HepG2 (cell line): ENCODE measurements at regions not wholly inside any gene's neighbourhood (a gene's known extent, or its start where the extent isn't known, plus 50 kb on each side); places are given as distances from the start of the nearest gene placed in this dataset.

ENCODE experiments used
- ATAC-seq: fragments of 200-7000 bp; cut with Tn5 transposase; 3 replicates; pipeline ENCODE4 v1.9.1; 2020; ENCODE audit warnings: mild to moderate bottlenecking, moderate library complexity
- BruUV-seq: library from RNA; stranded (reverse); fragments of 400-500 nt; replicated peaks from 2 replicates; lab custom pipeline; 2021; lab: Mats Ljungman, UMichigan
- CTCF ChIA-PET: fragments of 300-600 bp; formaldehyde crosslinking; extraction: SDS; loops from one replicate; lab custom pipeline; 2021; ENCODE audit warnings: low total read pairs, inconsistent platforms, low intra/inter-chr PET ratio; lab: Yijun Ruan, JAX
- POLR2A ChIA-PET: fragments of 350-600 bp; sonication (Branson Sonifier 250); formaldehyde crosslinking; loops from one replicate; lab custom pipeline; 2020; ENCODE audit warnings: antibody characterized with exemption, inconsistent platforms; lab: Yijun Ruan, JAX
- DNase-seq: peaks from one replicate; pipeline ENCODE4 v3.0.0-alpha.2; 2015; ENCODE audit warnings: low spot score
- FAIRE-seq: peaks from 3 replicates; lab custom pipeline; 2011; peaks lifted over from hg19 to GRCh38; lab: Jason Lieb, UNC
- H2AFZ ChIP-seq: one replicate; pipeline ENCODE4 v1.6.1; 2011; ENCODE audit warnings: low read length, inconsistent platforms
- H3K27ac ChIP-seq: fragments of 300-600 bp; 3 replicates; pipeline ENCODE4 v1.8.0; 2011; ENCODE audit warnings: mixed run types, mild to moderate bottlenecking, mixed read lengths, low read length, inconsistent platforms; ENCODE audit not compliant: insufficient read depth; ENCODE audit errors: extremely low read length
- H3K27me3 ChIP-seq, 2 experiments: fragments of 200-600 bp in 1 of 2; 2 replicates in 1 of 2; 3 replicates in 1 of 2; pipeline versions ENCODE4 v1.6.0 to v1.8.0; 2011; ENCODE audit warnings: low read length in 2 of 2, mild to moderate bottlenecking in 2 of 2, moderate library complexity in 2 of 2, inconsistent platforms in 1 of 2; ENCODE audit not compliant: insufficient read depth in 2 of 2, control insufficient read depth in 1 of 2
- H3K36me3 ChIP-seq, 2 experiments: fragments of 200-600 bp in 1 of 2; replicated peaks in 1 of 2; 2 replicates in 1 of 2; 3 replicates in 1 of 2; pipeline versions ENCODE4 v1.5.1 to v1.8.0; 2011; ENCODE audit warnings: low read length in 2 of 2, inconsistent platforms in 1 of 2; ENCODE audit not compliant: insufficient read depth in 2 of 2, control insufficient read depth in 1 of 2
- H3K4me1 ChIP-seq: 2 replicates; pipeline ENCODE4 v1.5.1; 2012; ENCODE audit warnings: low read length, inconsistent platforms; ENCODE audit not compliant: insufficient read depth
- H3K4me2 ChIP-seq: 2 replicates; pipeline ENCODE4 v1.6.0; 2011; ENCODE audit warnings: low read depth, low read length, inconsistent platforms
- H3K4me3 ChIP-seq, 3 experiments: fragments of 200-600 bp in 1 of 3; sonication (generic), shearing (Covaris generic) in 1 of 3; replicated peaks in 1 of 3; 2 replicates each; pipeline ENCODE4 v1.5.1; 2011 to 2016; ENCODE audit warnings: low read length in 3 of 3, inconsistent platforms in 2 of 3, low read depth in 2 of 3, mild to moderate bottlenecking in 2 of 3, control low read depth in 1 of 3, mixed read lengths in 1 of 3; ENCODE audit not compliant: insufficient read depth in 1 of 3
- H3K79me2 ChIP-seq: one replicate; pipeline ENCODE4 v1.6.1; 2011; ENCODE audit warnings: low read length, inconsistent platforms; ENCODE audit not compliant: insufficient read depth
- H3K9ac ChIP-seq: 2 replicates; pipeline ENCODE4 v1.6.0; 2011; ENCODE audit warnings: mild to moderate bottlenecking, low read depth, low read length, inconsistent platforms; ENCODE audit not compliant: insufficient read depth
- H3K9me3 ChIP-seq: 2 replicates; pipeline ENCODE4 v1.5.1; 2012; ENCODE audit warnings: mild to moderate bottlenecking, low read length
- H4K20me1 ChIP-seq: 2 replicates; pipeline ENCODE4 v1.6.0; 2011; ENCODE audit warnings: inconsistent platforms, mild to moderate bottlenecking, low read length, moderate library complexity; ENCODE audit not compliant: insufficient read depth
- CENPX ChIP-seq: sonication (generic); formaldehyde crosslinking; IDR thresholded peaks from 2 replicates; pipeline ENCODE4 v1.9.0; 2021; ENCODE audit warnings: mild to moderate bottlenecking, missing genetic modification reagents, moderate library complexity
- HNRNPL ChIP-seq: fragments of 200-400 bp; formaldehyde crosslinking; IDR thresholded peaks from 2 replicates; pipeline ENCODE4 v1.6.1; 2017; ENCODE audit warnings: mild to moderate bottlenecking, low read depth, low read length
- SNAPC2 ChIP-seq: sonication (generic); formaldehyde crosslinking; IDR thresholded peaks from 2 replicates; pipeline ENCODE4 v1.8.1; 2022; ENCODE audit warnings: mild to moderate bottlenecking, missing genetic modification reagents
- STAG1 ChIP-seq: sonication (generic); formaldehyde crosslinking; IDR thresholded peaks from 2 replicates; pipeline ENCODE4 v1.4.0; 2020; ENCODE audit warnings: missing genetic modification reagents
- ZNF10 ChIP-seq: sonication (generic); formaldehyde crosslinking; IDR thresholded peaks from 2 replicates; pipeline ENCODE4 v1.4.0; 2020; ENCODE audit warnings: mild to moderate bottlenecking, low read depth, missing genetic modification reagents, borderline replicate concordance
- ZNF260 ChIP-seq: sonication (generic); formaldehyde crosslinking; IDR thresholded peaks from 2 replicates; pipeline ENCODE4 v1.4.0; 2020; ENCODE audit warnings: missing genetic modification reagents, low read depth, mild to moderate bottlenecking, borderline replicate concordance
- ZSCAN22 ChIP-seq: sonication (generic); formaldehyde crosslinking; IDR thresholded peaks from 2 replicates; pipeline ENCODE4 v1.4.0; 2020; ENCODE audit warnings: mild to moderate bottlenecking, missing genetic modification reagents
- WGBS: methylation state at CpG from one replicate; pipeline ENCODE4 v1.1.6; 2017; ENCODE audit warnings: low lambda C conversion rate; 5-methylcytosine and 5-hydroxymethylcytosine counted together
- in situ Hi-C: cut with HindIII; loops from 2 replicates; pipeline ENCODE4 v1.10.0; 2017; ENCODE audit warnings: low pct_unique_long_range_greater_than_20kb; ENCODE audit not compliant: extremely low pct_ligation_motif_present
- intact Hi-C: fragments of 100-400 bp; cut with micrococcal nuclease; formaldehyde crosslinking; loops from one replicate; pipeline ENCODE4 v1.10.0; 2022; ENCODE audit not compliant: unreplicated experiment
- TF ChIP-seq, protein P1 (sequence below): sonication (generic); formaldehyde crosslinking; IDR thresholded peaks from 2 replicates; pipeline ENCODE4 v1.4.0; 2020; ENCODE audit warnings: mild to moderate bottlenecking, missing genetic modification reagents, borderline replicate concordance

DNA sequence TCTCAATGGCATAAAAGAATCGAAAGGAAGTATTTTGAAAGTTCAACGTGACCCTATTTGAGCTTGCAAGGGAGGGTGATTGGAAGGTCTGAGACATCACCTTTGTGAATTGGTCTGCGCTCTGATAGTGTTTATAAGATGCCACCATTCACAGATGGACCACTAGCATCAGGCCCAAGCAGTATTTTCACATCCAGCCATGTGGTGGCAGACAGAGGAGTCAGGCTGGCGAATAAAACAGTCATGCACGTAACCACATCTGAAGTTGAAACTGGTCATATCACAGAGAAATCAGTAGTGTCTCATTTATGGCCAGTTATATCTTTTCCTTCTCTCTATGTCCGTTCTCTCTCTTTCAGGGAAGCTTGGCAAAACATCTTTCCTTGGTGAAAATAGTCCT is 170.1 kb upstream of the ONECUT1 start:
- no peaks in the 10 kb centered on the region for H3K36me3 ChIP-seq
- H3K4me3 ChIP-seq: no peak overlapping the region
- H3K9ac ChIP-seq: no peak overlapping the region
- 45% methylated on average over 6 of the region's 6 CpGs for WGBS
- H3K4me2 ChIP-seq: no peak overlapping the region
- in situ Hi-C loops: no loop called here
- no peaks in the 10 kb centered on the region; a peak in 1 of 5 replicates for H3K27me3 ChIP-seq
- H3K9me3 ChIP-seq: no peaks in the 10 kb centered on the region
- H3K79me2 ChIP-seq: no peaks in the 10 kb centered on the region
- DNase-seq (no peak), FAIRE-seq (no peak)
- H3K27ac ChIP-seq: no peak overlapping the region
- no peaks in the 10 kb centered on the region for H4K20me1 ChIP-seq
- H2AFZ ChIP-seq: no peak overlapping the region
- no TSS peak for BruUV-seq
- no peaks in the 10 kb centered on the region for H3K4me1 ChIP-seq
- TF ChIP-seq, protein P1, sequence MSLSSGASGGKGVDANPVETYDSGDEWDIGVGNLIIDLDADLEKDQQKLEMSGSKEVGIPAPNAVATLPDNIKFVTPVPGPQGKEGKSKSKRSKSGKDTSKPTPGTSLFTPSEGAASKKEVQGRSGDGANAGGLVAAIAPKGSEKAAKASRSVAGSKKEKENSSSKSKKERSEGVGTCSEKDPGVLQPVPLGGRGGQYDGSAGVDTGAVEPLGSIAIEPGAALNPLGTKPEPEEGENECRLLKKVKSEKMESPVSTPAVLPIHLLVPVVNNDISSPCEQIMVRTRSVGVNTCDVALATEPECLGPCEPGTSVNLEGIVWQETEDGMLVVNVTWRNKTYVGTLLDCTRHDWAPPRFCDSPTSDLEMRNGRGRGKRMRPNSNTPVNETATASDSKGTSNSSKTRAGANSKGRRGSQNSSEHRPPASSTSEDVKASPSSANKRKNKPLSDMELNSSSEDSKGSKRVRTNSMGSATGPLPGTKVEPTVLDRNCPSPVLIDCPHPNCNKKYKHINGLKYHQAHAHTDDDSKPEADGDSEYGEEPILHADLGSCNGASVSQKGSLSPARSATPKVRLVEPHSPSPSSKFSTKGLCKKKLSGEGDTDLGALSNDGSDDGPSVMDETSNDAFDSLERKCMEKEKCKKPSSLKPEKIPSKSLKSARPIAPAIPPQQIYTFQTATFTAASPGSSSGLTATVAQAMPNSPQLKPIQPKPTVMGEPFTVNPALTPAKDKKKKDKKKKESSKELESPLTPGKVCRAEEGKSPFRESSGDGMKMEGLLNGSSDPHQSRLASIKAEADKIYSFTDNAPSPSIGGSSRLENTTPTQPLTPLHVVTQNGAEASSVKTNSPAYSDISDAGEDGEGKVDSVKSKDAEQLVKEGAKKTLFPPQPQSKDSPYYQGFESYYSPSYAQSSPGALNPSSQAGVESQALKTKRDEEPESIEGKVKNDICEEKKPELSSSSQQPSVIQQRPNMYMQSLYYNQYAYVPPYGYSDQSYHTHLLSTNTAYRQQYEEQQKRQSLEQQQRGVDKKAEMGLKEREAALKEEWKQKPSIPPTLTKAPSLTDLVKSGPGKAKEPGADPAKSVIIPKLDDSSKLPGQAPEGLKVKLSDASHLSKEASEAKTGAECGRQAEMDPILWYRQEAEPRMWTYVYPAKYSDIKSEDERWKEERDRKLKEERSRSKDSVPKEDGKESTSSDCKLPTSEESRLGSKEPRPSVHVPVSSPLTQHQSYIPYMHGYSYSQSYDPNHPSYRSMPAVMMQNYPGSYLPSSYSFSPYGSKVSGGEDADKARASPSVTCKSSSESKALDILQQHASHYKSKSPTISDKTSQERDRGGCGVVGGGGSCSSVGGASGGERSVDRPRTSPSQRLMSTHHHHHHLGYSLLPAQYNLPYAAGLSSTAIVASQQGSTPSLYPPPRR (CRISPR knock-in tag): no peak
- TF ChIP-seq STAG1 (CRISPR knock-in tag) (peak; percentile 23; the same call in 1 of the 2 replicates), SNAPC2 (CRISPR knock-in tag) (no peak)
- TF ChIP-seq, all 625 proteins: peak for 1
- intact Hi-C loops: no loop called here
- CTCF ChIA-PET: no interaction called here
- POLR2A ChIA-PET: no interaction called here
- no peak for ATAC-seq

DNA sequence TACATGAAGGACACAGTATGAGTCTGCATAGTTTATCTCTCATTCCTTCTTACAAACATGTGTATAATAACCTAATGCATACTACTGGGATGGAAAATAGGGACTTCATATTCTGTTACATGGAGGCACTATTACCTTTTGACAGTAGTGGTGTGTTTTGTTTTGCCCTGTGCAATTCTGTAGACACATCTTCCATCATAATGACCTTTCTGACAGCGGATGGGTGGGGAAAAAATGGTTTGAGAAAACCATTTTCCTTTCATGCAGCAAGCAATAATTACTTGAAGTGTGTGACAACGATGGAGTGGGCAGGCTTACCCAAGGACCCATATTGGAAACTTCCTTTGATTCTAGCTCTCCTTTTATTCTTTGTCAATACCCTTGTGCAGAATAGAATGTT is 153.6 kb upstream of the ONECUT1 start:
- H3K4me1 ChIP-seq: no peaks in the 10 kb centered on the region
- no peaks in the 10 kb centered on the region for H3K79me2 ChIP-seq
- FAIRE-seq (no peak), ATAC-seq (no peak), DNase-seq (no peak)
- H3K4me2 ChIP-seq: no peak overlapping the region
- no peaks in the 10 kb centered on the region for H3K36me3 ChIP-seq
- no peak overlapping the region for H3K4me3 ChIP-seq
- H3K27ac ChIP-seq: no peak overlapping the region
- ChIA-PET POLR2A (no interaction called here), CTCF (no interaction called here)
- H4K20me1 ChIP-seq: no peaks in the 10 kb centered on the region
- in situ Hi-C loops: no loop called here
- no peak overlapping the region for H3K9ac ChIP-seq
- H3K27me3 ChIP-seq: no peaks in the 10 kb centered on the region
- intact Hi-C loops: no loop called here
- 0% methylated on average over 2 of the region's 2 CpGs for WGBS
- H2AFZ ChIP-seq: no peak overlapping the region
- no peaks in the 10 kb centered on the region for H3K9me3 ChIP-seq
- BruUV-seq: no TSS peak
- TF ChIP-seq ZNF10 (CRISPR knock-in tag): no peak
- TF ChIP-seq CENPX (CRISPR knock-in tag): no peak
- TF ChIP-seq ZSCAN22 (CRISPR knock-in tag): no peak
- TF ChIP-seq HNRNPL: no peak
- no peak for TF ChIP-seq ZNF260 (CRISPR knock-in tag)
